GM12892 (cell line): ENCODE measurements at regions not wholly inside any gene's neighbourhood (a gene's known extent, or its start where the extent isn't known, plus 50 kb on each side); places are given as distances from the start of the nearest gene placed in this dataset.
"Not testable (repeated sequence)": the region's sequence is repeated elsewhere in the genome, so short reads cannot be mapped to it uniquely, and the experiment has no call there.

Experiments
- DNase-seq: peaks from one replicate; pipeline ENCODE4 v3.0.0; 2011; ENCODE audit not compliant: insufficient read length
- FAIRE-seq: peaks from 2 replicates; lab custom pipeline; 2011; peaks lifted over from hg19 to GRCh38; lab: Jason Lieb, UNC
- POLR2A ChIP-seq: IDR thresholded peaks from 2 replicates; pipeline ENCODE4 v1.6.1; 2011; ENCODE audit warnings: low read depth, low read length, control low read depth
- POLR2AphosphoS5 ChIP-seq: IDR thresholded peaks from 2 replicates; pipeline ENCODE4 v1.6.1; 2011; ENCODE audit warnings: low read depth, low read length, control low read depth
- TAF1 ChIP-seq: IDR thresholded peaks from 2 replicates; pipeline ENCODE4 v1.6.1; 2011; ENCODE audit warnings: low read depth, mild to moderate bottlenecking, control low read depth, low read length, borderline replicate concordance

- FAIRE-seq (no peak), DNase-seq (no peak)
- no peak for TF ChIP-seq POLR2AphosphoS5
- TF ChIP-seq POLR2A, result no peak
- TF ChIP-seq TAF1, result no peak
Measured at GRCh38 chr3:5698851-5699250, 511.3 kb downstream of the EDEM1 start.

- no peak for DNase-seq
- FAIRE-seq, result no peak
- TF ChIP-seq POLR2A (no peak), TAF1 (no peak), POLR2AphosphoS5 (no peak)
Measured at GRCh38 chr3:5699313-5699712, 511.8 kb downstream of the EDEM1 start.

GRCh38 chr3:5699811-5700210, 512.3 kb downstream of the EDEM1 start:
- TF ChIP-seq POLR2AphosphoS5 (no peak), TAF1 (no peak), POLR2A (no peak)
- FAIRE-seq (no peak), DNase-seq (no peak)

- FAIRE-seq, DNase-seq: not testable (repeated sequence)
Measured at GRCh38 chr3:5701005-5701404, 513.5 kb downstream of the EDEM1 start.

GRCh38 chr3:5707794-5708193, 520.3 kb downstream of the EDEM1 start:
- TF ChIP-seq TAF1, result no peak
- TF ChIP-seq POLR2AphosphoS5, result no peak
- no peak for TF ChIP-seq POLR2A
- DNase-seq (no peak), FAIRE-seq (no peak)

- FAIRE-seq (no peak), DNase-seq (no peak)
- no peak for TF ChIP-seq POLR2AphosphoS5
- TF ChIP-seq POLR2A, result no peak
- TF ChIP-seq TAF1, result no peak
Measured at GRCh38 chr3:5709714-5710113, 522.2 kb downstream of the EDEM1 start.

GRCh38 chr3:5710718-5711117, 523.2 kb downstream of the EDEM1 start:
- TF ChIP-seq TAF1 (no peak), POLR2AphosphoS5 (no peak), POLR2A (no peak)
- DNase-seq, result no peak
- no peak for FAIRE-seq

- DNase-seq, result no peak
- no peak for TF ChIP-seq POLR2AphosphoS5
- TF ChIP-seq POLR2A, result no peak
- no peak for TF ChIP-seq TAF1
- no peak for FAIRE-seq
Measured at GRCh38 chr3:5717254-5717653, 529.7 kb downstream of the EDEM1 start.

- not testable (repeated sequence) for DNase-seq, FAIRE-seq
Measured at GRCh38 chr3:5719668-5720067, 532.2 kb downstream of the EDEM1 start.

- FAIRE-seq, result no peak
- TF ChIP-seq POLR2AphosphoS5 (no peak), TAF1 (no peak), POLR2A (no peak)
- no peak for DNase-seq
Measured at GRCh38 chr3:5725801-5726200, 538.3 kb downstream of the EDEM1 start.

- no peak for TF ChIP-seq POLR2AphosphoS5
- DNase-seq, result no peak
- no peak for FAIRE-seq
Measured at GRCh38 chr3:5726621-5727020, 539.1 kb downstream of the EDEM1 start.

GRCh38 chr3:5727743-5728484, 540.4 kb downstream of the EDEM1 start:
- TF ChIP-seq POLR2AphosphoS5, result no peak
- no peak for TF ChIP-seq TAF1
- no peak for TF ChIP-seq POLR2A
- FAIRE-seq, result no peak
- no peak for DNase-seq

- no peak for FAIRE-seq
- no peak for DNase-seq
- TF ChIP-seq POLR2AphosphoS5 (no peak), TAF1 (no peak), POLR2A (no peak)
Measured at GRCh38 chr3:5729852-5730251, 542.3 kb downstream of the EDEM1 start.
